Thyroid gland (tissue), 4 donors: ENCODE measurements at regions not wholly inside any gene's neighbourhood (a gene's known extent, or its start where the extent isn't known, plus 50 kb on each side); places are given as distances from the start of the nearest gene placed in this dataset.

Experiments
- DNase-seq, 2 donors: peaks; one replicate each; pipeline ENCODE4 v3.0.0-alpha.2; 2019
- H3K27ac ChIP-seq, 3 donors: fragments of 200-600 bp; sonication (generic); 1 replicate in 2 of 3; 2 replicates in 1 of 3; pipeline ENCODE4 v1.5.1; 2016 to 2019; ENCODE audit warnings: mild to moderate bottlenecking in 1 of 3, moderate library complexity in 1 of 3
- H3K27me3 ChIP-seq: fragments of 200-600 bp; sonication (generic); one replicate; pipeline ENCODE4 v1.5.1; 2019
- H3K36me3 ChIP-seq, 2 donors: fragments of 200-600 bp; sonication (generic); one replicate each; pipeline ENCODE4 v1.5.1; 2016 to 2019
- H3K4me1 ChIP-seq, 2 donors: fragments of 200-600 bp; sonication (generic); one replicate each; pipeline ENCODE4 v1.5.1; 2017 to 2019
- H3K4me3 ChIP-seq, 3 donors: fragments of 200-600 bp; sonication (generic); replicated peaks in 1 of 3; 1 replicate in 2 of 3; 2 replicates in 1 of 3; pipeline ENCODE4 v1.5.1; 2016; ENCODE audit warnings: mild to moderate bottlenecking in 1 of 3
- H3K9me3 ChIP-seq: fragments of 200-600 bp; sonication (generic); one replicate; pipeline ENCODE4 v1.5.1; 2017
- CTCF ChIP-seq, 6 experiments: fragments of 200-600 bp in 3 of 6; fragments of 450-650 bp in 3 of 6; sonication (generic) in 3 of 6; IDR thresholded peaks; one replicate each; pipeline ENCODE4 v1.5.1; 2016 to 2019; ENCODE audit warnings: antibody characterized with exemption in 6 of 6, mild to moderate bottlenecking in 2 of 6, inconsistent platforms in 1 of 6, moderate library complexity in 1 of 6
- POLR2A ChIP-seq, 2 donors: fragments of 450-650 bp; IDR thresholded peaks; one replicate each; pipeline ENCODE4 v1.6.1; 2017; ENCODE audit warnings: antibody characterized with exemption in 2 of 2, mild to moderate bottlenecking in 2 of 2, moderate library complexity in 1 of 2
- WGBS, 2 donors: methylation state at CpG; one replicate each; pipeline ENCODE4 v1.1.5; 2017; 5-methylcytosine and 5-hydroxymethylcytosine counted together
- intact Hi-C: fragments of 100-400 bp; cut with DNase I; formaldehyde crosslinking; loops from one replicate; pipeline ENCODE4 v1.15.1; 2023

GRCh38 chr10:85515316-85515715 lies 851.3 kb downstream of the GRID1 start:
- Histone ChIP-seq H3K36me3 (no peaks in the 10 kb centered on the region), H3K27ac (no peak overlapping the region), H3K4me1 (peaks cover 0 to 8% of the 10 kb centered on the region in 2 donors), H3K4me3 (no peak overlapping the region), H3K9me3 (no peaks in the 10 kb centered on the region), H3K27me3 (no peaks in the 10 kb centered on the region)
- TF ChIP-seq CTCF (IDR thresholded peaks at IDR 0.05) (no peak), POLR2A (IDR thresholded peaks at IDR 0.05) (no peak)
- WGBS, 2 donors, result 28 to 37% methylated on average over 4 of the region's 4 CpGs
- intact Hi-C loops, result no loop called here
- DNase-seq, result peak; percentile 53 to 57

- DNase-seq, result no peak
- peaks cover 0 to 4% of the 10 kb centered on the region in 2 donors for H3K4me1 ChIP-seq
- no peak overlapping the region for H3K4me3 ChIP-seq
- WGBS, 2 donors, result 84 to 87% methylated on average over 5 of the region's 5 CpGs
- TF ChIP-seq POLR2A (IDR thresholded peaks at IDR 0.05) (no peak), CTCF (IDR thresholded peaks at IDR 0.05) (no peak)
- H3K27ac ChIP-seq, result no peak overlapping the region
- H3K36me3 ChIP-seq, result no peaks in the 10 kb centered on the region
- no peaks in the 10 kb centered on the region for H3K27me3 ChIP-seq
- no peaks in the 10 kb centered on the region for H3K9me3 ChIP-seq
- intact Hi-C loops, result no loop called here
Measured at GRCh38 chr10:85524001-85524666, 842.5 kb downstream of the GRID1 start.

GRCh38 chr10:85527616-85528317 lies 838.8 kb downstream of the GRID1 start:
- Histone ChIP-seq H3K4me3 (no peak overlapping the region), H3K27ac (no peak overlapping the region), H3K27me3 (no peaks in the 10 kb centered on the region), H3K9me3 (no peaks in the 10 kb centered on the region), H3K36me3 (no peaks in the 10 kb centered on the region), H3K4me1 (peaks cover 0 to 4% of the 10 kb centered on the region in 2 donors)
- 76 to 78% methylated on average over 3 of the region's 3 CpGs for WGBS, 2 donors
- intact Hi-C loops, result no loop called here
- no peak for DNase-seq
- no peak for TF ChIP-seq CTCF (IDR thresholded peaks at IDR 0.05)
- TF ChIP-seq POLR2A (IDR thresholded peaks at IDR 0.05), result no peak

- no peak overlapping the region for H3K4me3 ChIP-seq
Measured at GRCh38 chr10:85528318-85528652, 838.3 kb downstream of the GRID1 start.

More at GRCh38 chr10:85528318-85528652, 838.3 kb downstream of the GRID1 start:
- Histone ChIP-seq H3K27ac (no peak overlapping the region), H3K4me1 (peaks cover 0 to 4% of the 10 kb centered on the region in 2 donors), H3K36me3 (no peaks in the 10 kb centered on the region), H3K27me3 (no peaks in the 10 kb centered on the region), H3K9me3 (no peaks in the 10 kb centered on the region)
- no peak for DNase-seq
- TF ChIP-seq POLR2A (IDR thresholded peaks at IDR 0.05) (no peak), CTCF (IDR thresholded peaks at IDR 0.05) (no peak)
- intact Hi-C loops, result no loop called here
